WI38 (cell line): ENCODE measurements at regions not wholly inside any gene's neighbourhood (a gene's known extent, or its start where the extent isn't known, plus 50 kb on each side); places are given as distances from the start of the nearest gene placed in this dataset.

Experiments used
- H3K4me3 ChIP-seq: 2 replicates; pipeline ENCODE4 v1.5.1; 2011; ENCODE audit warnings: low read depth, mild to moderate bottlenecking, control low read depth, low read length
- TF ChIP-seq, protein P1 (sequence below): IDR thresholded peaks from 2 replicates; pipeline ENCODE4 v1.5.1; 2012; ENCODE audit warnings: low read depth, mild to moderate bottlenecking, control low read depth, low read length

- no peak overlapping the region for H3K4me3 ChIP-seq
- TF ChIP-seq, protein P1, sequence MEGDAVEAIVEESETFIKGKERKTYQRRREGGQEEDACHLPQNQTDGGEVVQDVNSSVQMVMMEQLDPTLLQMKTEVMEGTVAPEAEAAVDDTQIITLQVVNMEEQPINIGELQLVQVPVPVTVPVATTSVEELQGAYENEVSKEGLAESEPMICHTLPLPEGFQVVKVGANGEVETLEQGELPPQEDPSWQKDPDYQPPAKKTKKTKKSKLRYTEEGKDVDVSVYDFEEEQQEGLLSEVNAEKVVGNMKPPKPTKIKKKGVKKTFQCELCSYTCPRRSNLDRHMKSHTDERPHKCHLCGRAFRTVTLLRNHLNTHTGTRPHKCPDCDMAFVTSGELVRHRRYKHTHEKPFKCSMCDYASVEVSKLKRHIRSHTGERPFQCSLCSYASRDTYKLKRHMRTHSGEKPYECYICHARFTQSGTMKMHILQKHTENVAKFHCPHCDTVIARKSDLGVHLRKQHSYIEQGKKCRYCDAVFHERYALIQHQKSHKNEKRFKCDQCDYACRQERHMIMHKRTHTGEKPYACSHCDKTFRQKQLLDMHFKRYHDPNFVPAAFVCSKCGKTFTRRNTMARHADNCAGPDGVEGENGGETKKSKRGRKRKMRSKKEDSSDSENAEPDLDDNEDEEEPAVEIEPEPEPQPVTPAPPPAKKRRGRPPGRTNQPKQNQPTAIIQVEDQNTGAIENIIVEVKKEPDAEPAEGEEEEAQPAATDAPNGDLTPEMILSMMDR: no peak
Measured at GRCh38 chr2:12221584-12221983, 475.2 kb downstream of the LPIN1 start.

GRCh38 chr2:12222554-12222953, 476.1 kb downstream of the LPIN1 start:
- TF ChIP-seq, protein P1: no peak
- no peak overlapping the region for H3K4me3 ChIP-seq

GRCh38 chr2:12223732-12224131, 477.3 kb downstream of the LPIN1 start:
- H3K4me3 ChIP-seq: no peak overlapping the region
- TF ChIP-seq, protein P1: no peak

DNA sequence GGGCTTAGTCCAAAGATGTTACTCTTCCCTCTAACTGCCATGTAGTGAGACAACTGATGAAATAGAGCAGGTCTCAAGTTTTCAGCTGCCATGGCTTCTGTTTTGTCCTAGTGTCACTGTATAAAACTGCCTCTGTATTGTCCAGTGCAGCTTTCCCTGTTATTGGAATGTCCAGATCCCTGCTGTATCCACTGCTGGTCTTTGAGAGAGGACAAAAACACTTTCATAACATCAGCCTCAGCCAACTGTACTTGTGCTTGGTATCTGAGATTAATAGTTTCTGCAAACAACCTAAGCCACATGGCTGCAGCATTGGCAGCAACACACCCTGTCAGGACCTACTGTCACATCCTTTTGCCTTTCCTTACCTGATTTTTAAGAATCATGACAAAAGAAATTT, 480.2 kb downstream of the LPIN1 start:
- H3K4me3 ChIP-seq: no peak overlapping the region
- TF ChIP-seq, protein P1: no peak

- no peak overlapping the region for H3K4me3 ChIP-seq
- TF ChIP-seq, protein P1: no peak
Measured at GRCh38 chr2:12227941-12228608, 481.6 kb downstream of the LPIN1 start.

DNA sequence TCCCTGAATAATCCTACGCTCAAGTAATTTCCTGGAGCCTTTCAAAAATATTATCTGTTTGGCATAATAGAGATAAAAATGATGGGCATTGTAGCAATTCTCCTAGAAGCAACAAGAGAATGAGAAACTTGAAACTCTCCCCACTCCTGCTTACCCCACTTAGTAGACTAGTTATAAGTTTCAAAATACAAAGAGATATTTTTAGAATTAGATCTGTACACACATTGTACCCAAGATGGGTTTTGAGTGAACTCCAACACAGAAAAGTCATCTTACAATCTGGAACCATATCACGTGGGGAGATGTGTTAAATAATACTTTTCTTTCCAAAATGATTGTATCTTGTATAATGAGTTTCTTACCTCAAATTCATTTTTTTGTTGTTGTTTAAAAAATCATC, 484.9 kb downstream of the LPIN1 start:
- no peak overlapping the region for H3K4me3 ChIP-seq
- TF ChIP-seq, protein P1: no peak

DNA sequence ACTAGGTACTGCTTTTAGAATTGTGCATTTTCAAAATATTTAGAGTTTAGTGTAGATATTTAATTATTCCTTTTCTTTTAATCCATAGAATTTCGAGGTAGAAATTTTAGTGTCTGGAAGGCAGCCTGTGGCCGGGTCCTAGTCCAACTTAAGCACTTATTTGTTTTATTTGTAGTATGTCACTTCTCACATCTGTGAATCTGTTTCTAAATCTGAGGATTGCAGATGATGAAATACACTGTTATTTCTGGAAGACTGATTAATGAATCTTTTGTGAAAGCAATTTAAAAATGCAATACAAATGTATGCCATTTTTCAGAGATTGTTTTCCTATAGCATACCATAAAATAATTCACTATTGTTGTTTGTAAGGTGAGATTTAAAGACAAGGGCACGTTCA, 483.9 kb upstream of the TRIB2 start:
- TF ChIP-seq, protein P1: no peak
- no peak overlapping the region for H3K4me3 ChIP-seq
